Right atrium auricular region (tissue), 2 donors: ENCODE measurements at regions not wholly inside any gene's neighbourhood (a gene's known extent, or its start where the extent isn't known, plus 50 kb on each side); places are given as distances from the start of the nearest gene placed in this dataset.

ENCODE experiments used
- DNase-seq: peaks from one replicate; pipeline ENCODE4 v3.0.0-alpha.2; 2019; ENCODE audit warnings: low spot score
- H3K27ac ChIP-seq, 2 donors: fragments of 200-600 bp; sonication (generic); 1 replicate in 1 of 2; 2 replicates in 1 of 2; pipeline ENCODE4 v1.5.1; 2016 to 2019
- H3K27me3 ChIP-seq, 2 donors: fragments of 200-600 bp; sonication (generic); one replicate each; pipeline versions ENCODE4 v1.5.1 to v1.6.0; 2017 to 2019
- H3K36me3 ChIP-seq: fragments of 200-600 bp; sonication (generic); one replicate; pipeline ENCODE4 v1.5.1; 2016
- H3K4me1 ChIP-seq, 2 donors: fragments of 200-600 bp; sonication (generic); one replicate each; pipeline versions ENCODE4 v1.5.1 to v1.6.0; 2017 to 2019
- H3K4me3 ChIP-seq, 2 donors: fragments of 200-600 bp; sonication (generic); 1 replicate in 1 of 2; 2 replicates in 1 of 2; pipeline ENCODE4 v1.5.1; 2017 to 2019; ENCODE audit warnings: mild to moderate bottlenecking in 1 of 2, moderate library complexity in 1 of 2
- H3K9me3 ChIP-seq, 2 donors: fragments of 200-600 bp; sonication (generic); one replicate each; pipeline ENCODE4 v1.5.1; 2019
- TF ChIP-seq, protein P1 (sequence below), 2 donors: fragments of 200-600 bp; sonication (generic); IDR thresholded peaks; one replicate each; pipeline ENCODE4 v1.5.1; 2019; ENCODE audit warnings: antibody characterized with exemption in 2 of 2

DNA sequence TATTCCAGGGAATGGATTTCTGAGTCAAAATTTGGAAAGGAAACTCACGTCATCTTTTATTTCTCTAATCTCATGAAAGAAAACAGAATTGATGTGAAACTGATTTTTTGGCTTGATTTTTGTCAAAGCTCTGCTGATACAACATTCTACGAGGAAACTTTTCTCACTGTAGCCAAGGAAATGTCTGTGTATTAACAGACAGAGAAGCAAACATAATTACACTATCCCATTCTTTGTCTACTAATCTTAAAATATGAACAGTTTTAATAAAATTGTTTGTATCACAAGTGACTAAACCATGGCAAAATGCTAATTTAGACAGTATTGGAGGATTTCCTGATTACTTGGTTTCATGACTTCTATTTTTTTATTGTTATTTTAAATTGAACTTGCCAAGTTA is 1437.0 kb downstream of the OTOL1 start:
- DNase-seq: no peak
- no peaks in the 10 kb centered on the region for H3K36me3 ChIP-seq
- no peak overlapping the region for H3K27ac ChIP-seq
- H3K4me1 ChIP-seq: no peaks in the 10 kb centered on the region
- no peak overlapping the region for H3K4me3 ChIP-seq
- H3K27me3 ChIP-seq: no peaks in the 10 kb centered on the region
- no peaks in the 10 kb centered on the region for H3K9me3 ChIP-seq
- TF ChIP-seq, protein P1, sequence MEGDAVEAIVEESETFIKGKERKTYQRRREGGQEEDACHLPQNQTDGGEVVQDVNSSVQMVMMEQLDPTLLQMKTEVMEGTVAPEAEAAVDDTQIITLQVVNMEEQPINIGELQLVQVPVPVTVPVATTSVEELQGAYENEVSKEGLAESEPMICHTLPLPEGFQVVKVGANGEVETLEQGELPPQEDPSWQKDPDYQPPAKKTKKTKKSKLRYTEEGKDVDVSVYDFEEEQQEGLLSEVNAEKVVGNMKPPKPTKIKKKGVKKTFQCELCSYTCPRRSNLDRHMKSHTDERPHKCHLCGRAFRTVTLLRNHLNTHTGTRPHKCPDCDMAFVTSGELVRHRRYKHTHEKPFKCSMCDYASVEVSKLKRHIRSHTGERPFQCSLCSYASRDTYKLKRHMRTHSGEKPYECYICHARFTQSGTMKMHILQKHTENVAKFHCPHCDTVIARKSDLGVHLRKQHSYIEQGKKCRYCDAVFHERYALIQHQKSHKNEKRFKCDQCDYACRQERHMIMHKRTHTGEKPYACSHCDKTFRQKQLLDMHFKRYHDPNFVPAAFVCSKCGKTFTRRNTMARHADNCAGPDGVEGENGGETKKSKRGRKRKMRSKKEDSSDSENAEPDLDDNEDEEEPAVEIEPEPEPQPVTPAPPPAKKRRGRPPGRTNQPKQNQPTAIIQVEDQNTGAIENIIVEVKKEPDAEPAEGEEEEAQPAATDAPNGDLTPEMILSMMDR (IDR thresholded peaks at IDR 0.05): no peak

DNA sequence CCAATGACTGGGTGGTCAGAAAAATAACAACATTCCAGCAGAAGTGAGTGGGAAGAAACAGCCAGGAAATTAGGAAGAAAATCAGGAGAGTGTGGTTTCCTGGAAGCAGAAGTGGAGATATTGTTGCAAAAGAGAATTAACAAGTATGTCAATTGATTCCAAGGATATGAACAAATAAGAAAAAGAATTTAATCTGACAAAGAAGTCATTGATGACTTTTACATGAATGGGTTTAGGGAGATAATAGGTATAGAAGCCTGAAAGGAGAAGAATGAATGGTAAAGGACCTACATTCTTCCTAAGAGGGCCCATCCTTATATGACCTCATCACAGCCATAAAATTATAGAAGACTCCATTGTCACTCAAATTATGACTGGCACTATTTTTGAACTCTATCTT is 1440.1 kb downstream of the OTOL1 start:
- Histone ChIP-seq H3K27ac (no peak overlapping the region), H3K4me3 (no peak overlapping the region), H3K27me3 (no peaks in the 10 kb centered on the region), H3K4me1 (no peaks in the 10 kb centered on the region), H3K36me3 (no peaks in the 10 kb centered on the region), H3K9me3 (no peaks in the 10 kb centered on the region)
- TF ChIP-seq, protein P1 (IDR thresholded peaks at IDR 0.05): no peak
- no peak for DNase-seq

DNA sequence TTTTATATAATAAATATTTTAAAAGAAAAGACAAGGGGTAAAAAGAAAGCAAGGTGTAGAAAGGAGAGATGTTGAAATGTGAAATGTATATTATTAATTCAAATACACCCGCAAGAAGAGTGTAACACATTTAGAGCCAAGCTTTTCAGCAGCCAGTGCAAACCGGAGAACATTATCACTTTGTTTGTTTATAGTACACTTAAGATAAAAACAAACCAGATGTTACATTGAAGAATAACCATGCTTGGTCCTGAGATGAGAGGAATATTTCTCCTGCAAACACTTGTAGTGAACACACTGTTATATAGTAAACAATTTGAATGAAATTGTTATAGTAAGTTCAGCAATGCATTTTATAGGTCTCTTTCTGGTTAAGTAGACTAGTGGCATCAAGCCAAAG is 1441.5 kb downstream of the OTOL1 start:
- no peak for DNase-seq
- H3K4me3 ChIP-seq: no peak overlapping the region
- H3K36me3 ChIP-seq: no peaks in the 10 kb centered on the region
- H3K4me1 ChIP-seq: no peaks in the 10 kb centered on the region
- no peak overlapping the region for H3K27ac ChIP-seq
- H3K27me3 ChIP-seq: no peaks in the 10 kb centered on the region
- TF ChIP-seq, protein P1 (IDR thresholded peaks at IDR 0.05): no peak
- no peaks in the 10 kb centered on the region for H3K9me3 ChIP-seq

DNA sequence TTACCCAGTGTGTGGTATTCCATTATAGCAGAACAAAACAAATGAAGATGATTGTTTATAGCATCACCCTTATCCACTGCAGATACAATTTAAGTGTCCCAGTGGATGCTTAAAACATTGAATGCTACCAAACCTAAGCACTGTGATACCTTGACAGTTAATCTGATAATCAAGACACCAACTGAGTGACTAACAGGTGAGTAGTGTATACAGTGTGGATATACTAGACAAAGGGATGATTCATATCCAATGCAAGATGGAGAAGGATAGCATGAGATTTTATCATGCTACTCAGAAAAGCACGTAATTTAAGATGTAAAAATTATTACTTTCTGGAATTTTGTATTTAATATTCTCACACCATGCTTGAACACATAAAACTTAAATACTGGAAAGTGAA is 1449.0 kb downstream of the OTOL1 start:
- TF ChIP-seq, protein P1 (IDR thresholded peaks at IDR 0.05): no peak
- H3K4me3 ChIP-seq: no peak overlapping the region
- H3K27ac ChIP-seq: no peak overlapping the region
- no peak for DNase-seq
- no peaks in the 10 kb centered on the region for H3K27me3 ChIP-seq
- H3K36me3 ChIP-seq: no peaks in the 10 kb centered on the region
- H3K9me3 ChIP-seq: peaks cover 0 to 10% of the 10 kb centered on the region in 2 donors
- H3K4me1 ChIP-seq: no peaks in the 10 kb centered on the region

DNA sequence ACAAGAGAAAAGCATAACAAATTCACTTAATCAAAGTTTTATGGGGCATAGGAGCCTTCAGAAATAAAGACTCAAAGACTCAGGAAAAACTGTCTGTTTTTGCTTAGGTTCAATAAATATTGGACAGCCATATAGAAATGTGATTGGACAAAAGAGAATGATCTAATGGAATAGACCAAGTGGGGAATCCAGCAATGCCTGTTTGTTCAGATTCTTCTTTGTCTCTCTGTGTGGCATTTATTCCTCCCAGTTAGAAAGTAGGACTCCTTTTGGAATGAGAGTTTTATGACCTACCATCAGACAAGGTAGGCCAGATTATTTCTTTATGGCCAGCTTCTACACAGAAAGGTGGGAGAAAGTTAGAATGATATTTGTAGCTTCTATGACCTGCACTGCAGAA is 1460.1 kb downstream of the OTOL1 start:
- Histone ChIP-seq H3K4me3 (no peak overlapping the region), H3K27me3 (no peaks in the 10 kb centered on the region)
- TF ChIP-seq, protein P1 (IDR thresholded peaks at IDR 0.05): no peak

DNA sequence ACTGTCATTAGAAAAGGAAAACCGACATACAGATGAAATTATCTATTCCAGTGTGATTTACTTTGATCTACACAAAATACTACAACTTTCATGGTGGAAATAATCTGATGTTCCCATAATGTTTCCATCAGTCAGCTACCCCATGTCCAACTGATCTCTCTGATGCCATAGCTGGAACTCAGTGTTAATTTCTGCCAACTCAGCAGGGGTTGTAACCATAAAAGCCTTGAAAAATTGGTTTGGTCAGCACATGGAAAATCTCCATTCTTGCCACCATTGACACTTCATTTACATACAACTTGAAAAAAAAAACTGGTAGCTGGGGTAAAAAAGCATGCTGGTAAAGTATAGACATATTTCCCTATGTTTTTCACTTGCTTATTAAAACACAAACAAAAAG is 1463.7 kb downstream of the OTOL1 start:
- TF ChIP-seq, protein P1 (IDR thresholded peaks at IDR 0.05): no peak
- no peak overlapping the region for H3K4me3 ChIP-seq
- H3K36me3 ChIP-seq: no peaks in the 10 kb centered on the region
- H3K4me1 ChIP-seq: no peaks in the 10 kb centered on the region
- H3K27ac ChIP-seq: no peak overlapping the region
- no peaks in the 10 kb centered on the region for H3K9me3 ChIP-seq
- DNase-seq: no peak
- H3K27me3 ChIP-seq: no peaks in the 10 kb centered on the region

More for the DNA sequence above, 1460.1 kb downstream of the OTOL1 start:
- Histone ChIP-seq H3K27ac (no peak overlapping the region), H3K4me1 (no peaks in the 10 kb centered on the region), H3K36me3 (no peaks in the 10 kb centered on the region), H3K9me3 (no peaks in the 10 kb centered on the region)
- no peak for DNase-seq
